Epithelial cell of proximal tubule (primary cell): ENCODE measurements at regions not wholly inside any gene's neighbourhood (a gene's known extent, or its start where the extent isn't known, plus 50 kb on each side); places are given as distances from the start of the nearest gene placed in this dataset.
"Not testable (repeated sequence)": the region's sequence is repeated elsewhere in the genome, so short reads cannot be mapped to it uniquely, and the experiment has no call there.

ENCODE experiments used
- DNase-seq: peaks from one replicate; pipeline ENCODE4 v3.0.0-alpha.2; 2011; ENCODE audit warnings: low read depth
- H3K4me3 ChIP-seq: 2 replicates; pipeline ENCODE4 v1.5.1; 2011; ENCODE audit warnings: low read depth, mild to moderate bottlenecking, low read length
- CTCF ChIP-seq: conservative IDR thresholded peaks from 2 replicates; pipeline ENCODE4 v1.5.1; 2012; ENCODE audit warnings: low read depth, mild to moderate bottlenecking, low read length

- H3K4me3 ChIP-seq: no peak overlapping the region
- no peak for TF ChIP-seq CTCF
- DNase-seq: no peak
Observed at GRCh38 chr16:86856946-86857586, 278.7 kb downstream of the FOXL1 start.

GRCh38 chr16:86857807-86858206, 279.5 kb downstream of the FOXL1 start:
- no peak for TF ChIP-seq CTCF
- no peak overlapping the region for H3K4me3 ChIP-seq
- no peak for DNase-seq

GRCh38 chr16:86858501-86858900, 280.2 kb downstream of the FOXL1 start:
- no peak for TF ChIP-seq CTCF
- DNase-seq: no peak
- H3K4me3 ChIP-seq: no peak overlapping the region

- DNase-seq: not testable (repeated sequence)
Observed at GRCh38 chr16:86861270-86861858, 283.0 kb downstream of the FOXL1 start.

GRCh38 chr16:86862595-86863280, 284.4 kb downstream of the FOXL1 start:
- no peak for TF ChIP-seq CTCF
- H3K4me3 ChIP-seq: no peak overlapping the region
- DNase-seq: no peak

More at GRCh38 chr16:86861270-86861858, 283.0 kb downstream of the FOXL1 start:
- H3K4me3 ChIP-seq: not testable (repeated sequence)

- no peak for TF ChIP-seq CTCF
- no peak for DNase-seq
- no peak overlapping the region for H3K4me3 ChIP-seq
Observed at GRCh38 chr16:86863609-86864008, 285.3 kb downstream of the FOXL1 start.

GRCh38 chr16:86864586-86864985, 286.2 kb downstream of the FOXL1 start:
- TF ChIP-seq CTCF: no peak
- H3K4me3 ChIP-seq: no peak overlapping the region
- DNase-seq: no peak
